DLD1 (cell line): ENCODE measurements at regions not wholly inside any gene's neighbourhood (a gene's known extent, or its start where the extent isn't known, plus 50 kb on each side); places are given as distances from the start of the nearest gene placed in this dataset.

Experiments
- in situ Hi-C: cut with HindIII; loops from 2 replicates; pipeline ENCODE4 v1.10.0; 2017; ENCODE audit warnings: low sequenced_read_pairs

DNA sequence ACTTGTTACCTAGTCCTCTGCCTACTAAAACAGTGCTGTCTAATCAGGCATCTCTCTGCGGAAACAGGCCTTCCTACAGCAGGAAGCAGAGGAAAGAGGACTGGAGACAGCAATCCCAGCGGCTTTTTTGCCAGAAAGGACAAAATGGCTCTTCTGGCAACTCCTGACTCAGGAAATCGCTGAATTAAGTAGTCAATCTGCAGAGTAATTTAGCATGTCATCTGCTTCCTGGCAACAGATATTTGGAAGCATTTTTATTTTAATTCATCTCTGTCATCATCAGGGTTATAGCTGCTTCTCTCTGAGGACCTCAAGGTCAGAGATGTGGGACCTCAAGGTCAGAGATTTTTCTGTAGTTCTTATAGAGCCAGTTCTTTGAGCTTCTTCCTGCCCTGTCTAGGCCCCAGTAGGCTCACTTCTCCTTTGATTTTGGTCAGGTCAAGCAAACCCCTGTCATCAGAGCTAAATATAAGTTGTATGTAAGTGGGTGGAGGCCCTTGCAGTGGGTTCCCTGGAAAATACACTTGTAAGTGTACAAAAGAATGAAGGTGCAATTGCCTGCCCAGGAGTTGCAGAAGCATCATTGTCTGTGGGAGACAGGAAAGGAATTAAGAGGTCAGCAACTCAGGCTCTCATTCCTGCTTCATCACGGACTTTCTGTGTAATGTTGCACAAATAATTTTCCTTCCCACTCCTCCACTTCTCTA, 229.4 kb downstream of the ALDH8A1 start:
- in situ Hi-C loops = no loop called here

DNA sequence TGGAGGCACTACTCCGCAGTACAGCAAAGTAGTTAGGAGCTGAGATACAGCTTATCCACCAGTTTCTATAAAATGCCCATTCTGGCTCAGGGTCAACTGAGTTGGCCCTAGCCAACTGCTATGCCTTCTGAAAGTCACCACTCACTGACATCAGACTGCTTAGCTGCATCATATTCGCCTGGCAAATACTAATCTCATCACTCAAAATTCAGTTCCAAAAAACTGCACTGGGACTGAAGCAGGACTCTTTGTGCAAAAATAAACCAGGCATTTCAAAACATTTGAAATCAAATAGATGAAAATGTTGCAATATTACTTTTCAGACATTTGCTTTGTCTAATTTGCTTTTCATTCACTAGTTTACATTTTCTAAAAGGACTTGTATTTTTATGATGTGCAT, 230.0 kb downstream of the ALDH8A1 start:
- in situ Hi-C loops = no loop called here

DNA sequence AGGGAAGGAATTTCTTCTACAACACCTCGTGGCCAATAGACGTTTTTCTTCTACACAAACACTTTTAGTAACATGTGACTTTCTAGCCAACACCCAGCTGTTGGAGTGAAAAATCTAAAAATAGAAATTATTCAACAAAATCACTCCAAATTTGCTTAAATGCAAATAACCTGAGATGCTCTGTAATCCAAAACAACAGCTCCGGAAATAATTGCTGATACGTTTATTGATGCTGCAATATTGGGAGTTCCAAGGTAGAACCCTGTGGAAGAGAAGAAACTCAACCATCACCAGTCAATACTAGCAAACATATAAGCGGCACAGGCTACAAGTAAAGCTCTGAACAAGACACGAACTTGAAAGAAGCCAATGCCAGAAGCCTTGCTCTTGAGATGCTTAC, 230.6 kb downstream of the ALDH8A1 start:
- in situ Hi-C loops = no loop called here

- in situ Hi-C loops = no loop called here
Measured at GRCh38 chr6:134714679-134715078, 235.2 kb downstream of the ALDH8A1 start.

DNA sequence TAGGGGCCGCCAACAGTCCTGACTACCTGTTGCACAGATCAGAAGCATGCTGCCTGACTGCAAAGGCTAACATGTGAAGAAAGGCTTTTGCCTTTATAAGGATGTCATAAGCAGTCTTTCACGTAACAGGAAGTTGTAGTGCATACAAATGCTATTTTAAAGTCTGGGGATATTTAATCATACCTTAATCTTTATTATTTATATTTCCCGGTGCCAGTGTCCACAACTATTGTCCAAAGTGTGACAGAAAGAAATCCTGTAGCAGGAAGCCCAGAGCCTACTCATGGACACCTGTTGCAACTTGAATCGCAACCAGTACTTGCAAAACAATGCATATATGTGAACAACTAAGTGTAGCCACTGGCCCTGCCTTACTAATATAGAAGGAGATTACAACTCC, 235.8 kb downstream of the ALDH8A1 start:
- in situ Hi-C loops = no loop called here

GRCh38 chr6:134712311-134712710, 237.6 kb downstream of the ALDH8A1 start:
- in situ Hi-C loops = no loop called here

DNA sequence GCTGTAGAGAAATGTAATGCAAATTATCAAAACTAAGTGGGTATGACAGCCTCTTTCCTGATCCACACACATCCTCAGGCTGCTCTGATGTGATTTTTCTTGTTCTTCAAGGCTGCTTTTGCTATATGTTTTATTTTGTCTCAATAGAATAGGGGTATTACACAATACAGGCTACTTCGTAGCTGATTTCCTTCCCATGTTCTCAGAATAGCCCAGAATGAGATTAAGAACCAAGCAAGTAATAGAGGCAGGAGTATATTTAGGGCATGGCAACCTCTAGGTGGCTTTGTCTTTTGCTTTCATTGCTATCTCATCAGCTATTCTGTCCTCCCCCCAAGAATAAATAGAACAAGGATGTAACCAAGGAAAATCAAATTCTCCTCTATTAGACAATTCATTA, 241.8 kb downstream of the ALDH8A1 start:
- in situ Hi-C loops = no loop called here

DNA sequence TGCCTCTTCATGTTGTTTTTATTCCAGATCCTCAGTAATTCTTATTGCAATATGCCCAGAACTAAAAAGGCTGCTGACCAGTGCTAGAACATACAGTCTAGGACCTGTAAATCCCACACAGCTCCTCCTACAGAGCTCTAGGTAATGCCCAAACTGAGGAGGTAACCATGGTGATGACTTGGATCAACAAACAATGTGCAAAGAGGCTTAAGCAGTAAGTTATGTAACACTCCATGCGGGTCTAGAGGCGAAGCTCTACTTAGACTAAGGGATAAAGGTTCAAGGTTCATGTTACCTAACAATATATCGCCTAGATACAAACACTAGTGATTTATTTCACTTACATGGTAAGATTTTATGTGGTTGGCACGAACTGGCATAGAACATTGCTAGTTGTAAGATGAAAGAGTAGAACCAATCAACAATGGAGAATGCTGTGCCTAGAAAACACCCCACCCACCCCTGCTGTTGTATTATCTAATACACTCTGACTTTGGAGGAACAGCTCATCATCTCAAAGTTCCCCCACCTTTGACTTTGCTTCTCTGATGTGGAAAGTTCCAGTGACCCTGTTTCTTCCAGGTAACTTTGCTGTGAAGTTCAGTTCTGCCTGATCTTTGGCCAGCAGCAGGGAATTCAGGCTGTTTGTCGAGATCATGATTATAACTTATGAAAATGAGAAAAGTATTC, 242.4 kb downstream of the ALDH8A1 start:
- in situ Hi-C loops = no loop called here

DNA sequence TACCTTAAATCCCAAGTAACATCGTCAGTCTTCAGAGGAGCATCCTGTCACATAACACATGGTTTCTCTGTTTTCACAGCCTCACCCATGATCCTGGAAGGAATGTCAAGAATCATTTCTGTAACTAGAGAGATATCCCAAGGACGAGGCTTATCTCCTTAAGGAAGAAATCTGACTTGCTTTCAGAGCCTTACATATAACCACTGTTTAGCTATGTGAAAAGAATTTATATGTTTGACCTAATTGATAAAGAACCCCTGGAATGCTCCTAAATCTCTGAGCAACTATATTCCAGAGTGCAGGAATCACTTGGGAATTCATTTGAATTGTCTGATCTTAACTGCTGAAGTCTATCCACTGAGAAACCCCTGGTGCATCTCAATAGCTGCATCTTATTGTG, 243.1 kb downstream of the ALDH8A1 start:
- in situ Hi-C loops = no loop called here

GRCh38 chr6:134706153-134706552, 243.7 kb downstream of the ALDH8A1 start:
- in situ Hi-C loops = no loop called here

GRCh38 chr6:134703206-134703605, 246.7 kb downstream of the ALDH8A1 start:
- in situ Hi-C loops = no loop called here

DNA sequence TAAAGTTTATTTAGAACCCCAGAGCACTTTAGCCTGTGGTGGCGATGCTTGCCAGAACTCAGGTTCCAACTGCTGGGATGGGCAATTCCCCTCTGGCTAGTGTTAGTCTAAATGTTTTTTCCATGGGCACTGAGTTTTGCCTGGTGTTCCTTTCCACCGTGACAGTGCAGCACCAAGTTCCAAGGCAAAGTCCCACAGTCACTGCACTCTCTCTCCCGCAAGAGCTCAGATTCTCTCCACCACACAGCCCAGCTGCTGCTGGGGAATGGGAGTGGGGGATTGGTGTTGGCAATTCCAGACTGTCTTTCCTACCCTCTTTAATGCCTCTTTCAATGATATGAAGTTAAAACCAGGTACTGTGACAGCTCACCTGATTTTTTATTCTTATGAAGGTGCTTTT, 247.6 kb downstream of the ALDH8A1 start:
- in situ Hi-C loops = no loop called here

DNA sequence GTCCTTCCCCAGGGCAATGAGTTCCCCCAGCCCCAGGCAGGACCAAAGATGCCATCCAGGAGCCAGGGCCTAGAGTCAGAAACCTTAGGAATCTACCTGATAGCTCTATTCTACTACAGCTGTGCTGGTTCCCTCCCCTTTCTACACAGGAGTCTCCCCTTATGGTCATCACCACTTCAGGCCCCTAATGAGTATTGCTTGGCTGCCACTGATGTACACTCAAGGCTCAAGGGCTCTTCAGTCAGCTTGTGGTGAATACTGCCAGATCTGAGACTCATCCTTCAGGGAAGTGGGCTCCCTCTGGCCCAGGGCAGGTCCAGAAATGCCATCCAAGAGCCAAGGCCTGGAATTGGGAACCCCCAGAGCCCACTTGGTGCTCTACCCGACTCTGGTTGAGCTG, 248.6 kb downstream of the ALDH8A1 start:
- in situ Hi-C loops = no loop called here

- in situ Hi-C loops = no loop called here
Measured at GRCh38 chr6:134698228-134698627, 251.7 kb downstream of the ALDH8A1 start.

- in situ Hi-C loops = no loop called here
Measured at GRCh38 chr6:134692008-134692407, 257.9 kb downstream of the ALDH8A1 start.

- in situ Hi-C loops = no loop called here
Measured at GRCh38 chr6:134691180-134691579, 258.7 kb downstream of the ALDH8A1 start.

DNA sequence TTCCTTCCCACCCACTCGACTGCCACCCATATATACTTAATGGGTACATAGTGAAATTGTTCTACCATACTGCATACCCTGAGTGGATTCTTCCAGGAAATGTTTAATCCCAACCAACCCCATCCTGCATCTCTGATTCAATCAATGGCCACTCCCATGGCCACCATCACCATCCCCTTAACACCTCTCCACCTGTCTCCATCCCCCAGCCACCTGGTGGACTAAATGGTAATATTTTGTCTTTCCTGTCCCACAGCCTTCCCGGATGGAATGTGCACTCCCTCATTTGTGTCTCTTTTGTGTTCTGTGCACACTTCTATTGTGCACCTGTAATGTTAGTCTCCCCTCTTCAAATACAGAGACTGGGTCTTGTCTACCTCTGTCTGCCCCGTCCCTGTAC, 259.9 kb downstream of the ALDH8A1 start:
- in situ Hi-C loops = no loop called here

- in situ Hi-C loops = no loop called here
Measured at GRCh38 chr6:134689641-134690040, 260.3 kb downstream of the ALDH8A1 start.

DNA sequence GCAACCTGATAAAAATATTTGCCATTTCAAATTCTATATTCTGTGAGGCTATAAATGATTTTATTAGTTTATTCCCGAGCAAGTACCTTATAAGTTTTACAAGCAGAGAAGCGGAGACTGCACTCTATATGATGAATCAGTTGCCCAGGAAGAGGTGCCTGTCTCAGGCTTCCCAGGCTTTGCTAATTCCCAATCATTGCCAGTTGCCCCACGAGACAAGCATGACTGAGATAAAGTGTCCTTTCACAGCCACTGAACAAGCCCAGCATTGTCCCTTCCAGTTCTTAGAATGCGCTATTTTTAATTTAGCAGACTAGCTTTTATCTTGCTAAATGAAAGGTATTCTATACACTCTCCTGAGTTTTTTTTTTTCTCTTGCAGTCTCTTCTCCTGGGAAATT, 260.7 kb downstream of the ALDH8A1 start:
- in situ Hi-C loops = no loop called here

DNA sequence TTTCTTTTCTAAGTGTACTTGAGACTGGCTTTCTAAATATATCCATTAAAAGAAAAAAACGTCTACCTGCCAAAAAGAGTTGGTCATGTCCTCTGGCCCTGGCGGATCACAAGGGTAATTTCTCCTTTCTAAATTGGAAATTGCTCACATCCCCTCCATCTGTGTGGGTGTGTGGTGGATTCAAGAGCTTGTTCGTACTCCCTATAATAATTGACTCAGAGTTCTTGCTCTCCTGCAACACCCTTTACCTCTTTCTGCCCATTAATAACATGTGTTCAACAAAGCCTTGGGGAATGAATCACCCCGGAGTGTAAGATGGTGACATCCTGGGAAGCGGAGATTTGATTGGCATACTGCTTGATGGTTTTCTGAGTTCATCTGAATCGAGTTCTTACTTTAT, 263.8 kb downstream of the ALDH8A1 start:
- in situ Hi-C loops = no loop called here

- in situ Hi-C loops = no loop called here
Measured at GRCh38 chr6:134684423-134684795, 265.5 kb downstream of the ALDH8A1 start.

DNA sequence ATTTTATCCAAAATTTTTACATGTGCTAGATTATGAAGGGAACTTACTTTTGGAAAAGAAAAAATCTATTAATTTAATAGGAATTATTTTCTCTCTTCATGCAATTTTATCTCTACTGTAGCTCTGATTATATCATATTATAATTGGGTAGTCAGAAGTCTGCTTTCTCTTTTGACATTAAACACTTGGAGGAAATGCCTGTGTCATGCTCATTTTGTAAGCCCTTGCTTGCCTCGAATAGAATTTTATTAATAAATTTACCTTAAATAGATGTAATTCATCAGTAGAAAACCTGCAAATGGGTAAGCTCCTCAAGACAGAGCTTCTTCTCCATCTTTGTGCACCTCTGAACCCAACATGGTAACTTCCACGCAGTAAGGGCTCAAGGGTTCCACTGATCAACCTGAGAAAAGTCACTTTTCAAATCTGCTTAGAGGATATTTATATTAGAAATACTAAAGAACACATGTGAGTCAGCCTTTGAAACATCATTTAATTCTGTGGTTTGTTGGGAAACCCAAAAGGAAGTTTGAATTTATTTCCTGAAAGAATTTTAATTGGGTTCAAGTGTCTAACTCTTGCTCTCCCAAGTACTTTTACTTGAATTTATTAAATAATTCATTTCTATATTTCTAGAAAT, 266.0 kb downstream of the ALDH8A1 start:
- in situ Hi-C loops = no loop called here
